NCI-H1417 (cell line): ENCODE measurements at regions not wholly inside any gene's neighbourhood (a gene's known extent, or its start where the extent isn't known, plus 50 kb on each side); places are given as distances from the start of the nearest gene placed in this dataset.

Experiments
- DNase-seq, 3 experiments: peaks; one replicate each; lab custom pipeline; 2025; lab: John Stamatoyannopoulos, UW

GRCh38 chr22:42180349-42180842, 49.8 kb upstream of the CYP2D6 start:
- DNase-seq = peak in 1 of 3 experiments; percentile 15
